H1 (cell line): ENCODE measurements at regions not wholly inside any gene's neighbourhood (a gene's known extent, or its start where the extent isn't known, plus 50 kb on each side); places are given as distances from the start of the nearest gene placed in this dataset.

Experiments
- CTCF ChIA-PET: fragments of 300-600 bp; sonication (Branson Sonifier 250); formaldehyde crosslinking; loops from one replicate; lab custom pipeline; 2021; ENCODE audit not compliant: partially characterized antibody; lab: Charles Lee
- POLR2A ChIA-PET: fragments of 300-600 bp; sonication (Branson Sonifier 250); formaldehyde crosslinking; loops from one replicate; lab custom pipeline; 2021; ENCODE audit warnings: inconsistent platforms; ENCODE audit not compliant: partially characterized antibody; lab: Charles Lee
- DNase-seq, 2 experiments: peaks; one replicate each; pipeline versions ENCODE4 v3.0.0 to v3.0.0-alpha.2; 2010 to 2022; ENCODE audit warnings: low spot score in 2 of 2, low read depth in 1 of 2, mixed read lengths in 1 of 2
- FAIRE-seq: peaks from 2 replicates; lab custom pipeline; 2011; peaks lifted over from hg19 to GRCh38; lab: Jason Lieb, UNC
- H2AFZ ChIP-seq: 2 replicates; pipeline ENCODE4 v1.8.1; 2012; ENCODE audit warnings: low read length, inconsistent platforms
- H2AK5ac ChIP-seq: 2 replicates; pipeline ENCODE4 v1.6.1; 2013; ENCODE audit warnings: low read depth, low read length
- H2BK120ac ChIP-seq: replicated peaks from 2 replicates; pipeline ENCODE3; 2013; ENCODE audit warnings: low read depth, low read length, inconsistent platforms
- H2BK12ac ChIP-seq: 2 replicates; pipeline ENCODE4 v1.6.1; 2013; ENCODE audit warnings: low read depth, low read length
- H2BK15ac ChIP-seq: 2 replicates; pipeline ENCODE4 v1.6.1; 2013; ENCODE audit warnings: low read length
- H2BK20ac ChIP-seq: 2 replicates; pipeline ENCODE4 v1.6.1; 2013; ENCODE audit warnings: low read length
- H2BK5ac ChIP-seq: 2 replicates; pipeline ENCODE4 v1.6.1; 2013; ENCODE audit warnings: low read depth, low read length
- H3K14ac ChIP-seq: 2 replicates; pipeline ENCODE4 v1.6.1; 2013; ENCODE audit warnings: inconsistent platforms; ENCODE audit not compliant: insufficient read length
- H3K18ac ChIP-seq: 2 replicates; pipeline ENCODE4 v1.6.1; 2013; ENCODE audit warnings: low read length; ENCODE audit errors: extremely low read depth
- H3K23ac ChIP-seq: 2 replicates; pipeline ENCODE4 v1.6.1; 2013; ENCODE audit warnings: inconsistent platforms; ENCODE audit not compliant: insufficient read length
- H3K23me2 ChIP-seq: 2 replicates; pipeline ENCODE4 v1.6.1; 2013; ENCODE audit warnings: low read depth, low read length
- H3K27ac ChIP-seq: 2 replicates; pipeline ENCODE4 v1.6.1; 2011; ENCODE audit warnings: low read depth, low read length, inconsistent platforms
- H3K27me3 ChIP-seq, 4 experiments: replicated peaks in 1 of 4; 1 replicate in 1 of 4; 2 replicates in 3 of 4; pipeline versions ENCODE4 v1.6.1 to v1.8.1; 2011 to 2013; ENCODE audit warnings: low read length in 3 of 4, mild to moderate bottlenecking in 3 of 4, inconsistent platforms in 2 of 4, mixed read lengths in 2 of 4, moderate library complexity in 1 of 4; ENCODE audit not compliant: control insufficient read depth in 3 of 4, insufficient read depth in 3 of 4; ENCODE audit errors: extremely low read depth in 1 of 4
- H3K36me3 ChIP-seq, 4 experiments: 2 replicates each; pipeline versions ENCODE4 v1.6.1 to v1.8.1; 2011 to 2013; ENCODE audit warnings: mild to moderate bottlenecking in 4 of 4, low read length in 3 of 4, moderate library complexity in 2 of 4, control low read depth in 1 of 4, inconsistent platforms in 1 of 4; ENCODE audit not compliant: insufficient read depth in 4 of 4, control insufficient read depth in 2 of 4
- H3K4ac ChIP-seq: replicated peaks from 2 replicates; pipeline ENCODE3; 2013; ENCODE audit warnings: low read length, low read depth, mixed read lengths, inconsistent platforms; ENCODE audit not compliant: insufficient read length
- H3K4me1 ChIP-seq, 4 experiments: replicated peaks in 1 of 4; 1 replicate in 1 of 4; 2 replicates in 3 of 4; pipeline versions ENCODE4 v1.6.1 to v1.8.1; 2011 to 2013; ENCODE audit warnings: low read length in 3 of 4, inconsistent platforms in 2 of 4, mixed read lengths in 1 of 4; ENCODE audit not compliant: insufficient read depth in 4 of 4, control insufficient read depth in 3 of 4
- H3K4me2 ChIP-seq, 2 experiments: 2 replicates each; pipeline versions ENCODE4 v1.6.1 to v1.8.1; 2011 to 2013; ENCODE audit warnings: low read depth in 2 of 2, low read length in 2 of 2, control low read depth in 1 of 2, inconsistent platforms in 1 of 2, mild to moderate bottlenecking in 1 of 2; ENCODE audit not compliant: insufficient read depth in 1 of 2
- H3K4me3 ChIP-seq, 4 experiments: fragments of 200-600, 300-600 bp in 1 of 4; sonication (generic), shearing (Covaris generic), sonication (Bioruptor Twin) in 1 of 4; 2 replicates each; pipeline versions ENCODE4 v1.5.1 to v1.8.1; 2011 to 2016; ENCODE audit warnings: low read length in 4 of 4, low read depth in 3 of 4, control low read depth in 2 of 4, inconsistent platforms in 2 of 4, mild to moderate bottlenecking in 2 of 4, mixed read lengths in 1 of 4, moderate library complexity in 1 of 4; ENCODE audit not compliant: insufficient read depth in 2 of 4; ENCODE audit errors: extremely low read depth in 1 of 4
- H3K56ac ChIP-seq: replicated peaks from 2 replicates; pipeline ENCODE3; 2013; ENCODE audit warnings: low read depth, mild to moderate bottlenecking, mixed read lengths, low read length, inconsistent platforms; ENCODE audit not compliant: insufficient read length
- H3K79me1 ChIP-seq: 2 replicates; pipeline ENCODE4 v1.6.1; 2013; ENCODE audit warnings: low read depth, low read length, control low read depth
- H3K79me2 ChIP-seq, 2 experiments: 2 replicates each; pipeline versions ENCODE4 v1.6.1 to v1.8.1; 2012 to 2013; ENCODE audit warnings: low read length in 2 of 2, mild to moderate bottlenecking in 2 of 2, inconsistent platforms in 1 of 2; ENCODE audit not compliant: insufficient read depth in 2 of 2, control insufficient read depth in 1 of 2
- H3K9ac ChIP-seq, 4 experiments: replicated peaks in 1 of 4; 1 replicate in 1 of 4; 2 replicates in 3 of 4; pipeline versions ENCODE4 v1.6.1 to v1.8.1; 2011 to 2013; ENCODE audit warnings: low read depth in 3 of 4, low read length in 3 of 4, control low read depth in 2 of 4, mild to moderate bottlenecking in 2 of 4, moderate library complexity in 2 of 4, inconsistent platforms in 1 of 4; ENCODE audit errors: extremely low read depth in 1 of 4
- H3K9me3 ChIP-seq, 2 experiments: 2 replicates each; pipeline versions ENCODE4 v1.6.1 to v1.8.1; 2012 to 2013; ENCODE audit warnings: mild to moderate bottlenecking in 2 of 2, moderate library complexity in 2 of 2, control low read depth in 1 of 2, inconsistent platforms in 1 of 2, low read depth in 1 of 2, low read length in 1 of 2, mixed read lengths in 1 of 2; ENCODE audit not compliant: insufficient read depth in 2 of 2
- H4K20me1 ChIP-seq, 2 experiments: replicated peaks in 1 of 2; 2 replicates each; pipeline versions ENCODE3 to v1.8.1; 2011 to 2013; ENCODE audit warnings: inconsistent platforms in 2 of 2, low read length in 2 of 2, mild to moderate bottlenecking in 1 of 2; ENCODE audit not compliant: insufficient read depth in 2 of 2, control insufficient read depth in 1 of 2
- H4K5ac ChIP-seq: 2 replicates; pipeline ENCODE4 v1.6.1; 2013; ENCODE audit warnings: low read length, low read depth, mixed read lengths, inconsistent platforms; ENCODE audit not compliant: insufficient read length
- H4K8ac ChIP-seq: 2 replicates; pipeline ENCODE4 v1.8.0; 2013; ENCODE audit warnings: mild to moderate bottlenecking, moderate library complexity, low read length, inconsistent platforms; ENCODE audit not compliant: insufficient read depth; ENCODE audit errors: extremely low read depth
- H4K91ac ChIP-seq: replicated peaks from 2 replicates; pipeline ENCODE3; 2013; ENCODE audit warnings: low read length, mixed read lengths, inconsistent platforms; ENCODE audit not compliant: insufficient read length
- CBX8 ChIP-seq: fragments of 300-800, 300-1000 bp; sonication (generic); IDR thresholded peaks from 2 replicates; pipeline ENCODE4 v1.7.1; 2016; ENCODE audit warnings: low read depth, low read length, borderline replicate concordance
- CREB1 ChIP-seq: IDR thresholded peaks from 2 replicates; pipeline ENCODE4 v1.6.1; 2012; ENCODE audit warnings: inconsistent platforms
- EZH2 ChIP-seq: fragments of 200-600 bp; sonication (generic); IDR thresholded peaks from 2 replicates; pipeline ENCODE4 v1.7.1; 2012; ENCODE audit warnings: low read depth, mild to moderate bottlenecking, moderate library complexity, low read length, inconsistent platforms; ENCODE audit not compliant: severe bottlenecking
- NANOG ChIP-seq: IDR thresholded peaks from 2 replicates; pipeline ENCODE4 v1.6.1; 2011; ENCODE audit warnings: low read length, low read depth, mild to moderate bottlenecking, inconsistent platforms; ENCODE audit not compliant: insufficient read depth, poor library complexity, severe bottlenecking
- RFX5 ChIP-seq: IDR thresholded peaks from 2 replicates; pipeline ENCODE4 v1.6.1; 2011; ENCODE audit warnings: low read depth, low read length, improper control_type of control experiment, borderline replicate concordance
- SRF ChIP-seq: IDR thresholded peaks from 2 replicates; pipeline ENCODE4 v1.6.1; 2011; ENCODE audit warnings: mild to moderate bottlenecking, low read depth, low read length, moderate library complexity
- TCF12 ChIP-seq: IDR thresholded peaks from 2 replicates; pipeline ENCODE4 v1.6.1; 2011; ENCODE audit warnings: low read depth, mild to moderate bottlenecking, low read length
- ZNF274 ChIP-seq: IDR thresholded peaks from 2 replicates; pipeline ENCODE4 v1.7.0; 2012; ENCODE audit warnings: low read length, borderline replicate concordance; ENCODE audit errors: extremely low read depth
- WGBS, 2 experiments: shearing (Covaris generic) in 1 of 2; methylation state at CpG; one replicate each; pipeline versions ENCODE4 v1.1.6 to v1.1.7; 2013 to 2015; ENCODE audit warnings: low lambda C conversion rate in 2 of 2, mixed read lengths in 2 of 2, inconsistent platforms in 1 of 2, low coverage in 1 of 2, missing lambda C conversion rate in 1 of 2; ENCODE audit not compliant: insufficient replicate concordance in 2 of 2, insufficient coverage in 1 of 2, insufficient read length in 1 of 2; ENCODE audit errors: extremely low coverage in 1 of 2, missing lambda C conversion rate in 1 of 2; 5-methylcytosine and 5-hydroxymethylcytosine counted together

GRCh38 chrX:125378770-125379169 lies 59.1 kb downstream of the TEX13C start:
- H3K4me1 ChIP-seq: peaks cover 0 to 4% (median 1%) of the 10 kb centered on the region in 4 experiments; a peak in 2 of 7 replicates
- no peaks in the 10 kb centered on the region for H4K20me1 ChIP-seq
- no peak overlapping the region for H2BK15ac ChIP-seq
- no peaks in the 10 kb centered on the region for H3K36me3 ChIP-seq
- H2BK12ac ChIP-seq: no peak overlapping the region
- H3K4me2 ChIP-seq: no peak overlapping the region
- no peaks in the 10 kb centered on the region for H3K79me2 ChIP-seq
- no peak overlapping the region for H2BK5ac ChIP-seq
- TF ChIP-seq ZNF274 (no peak), TCF12 (no peak), CREB1 (no peak), RFX5 (no peak), CBX8 (no peak), NANOG (no peak), SRF (no peak), EZH2 (no peak)
- no peak overlapping the region for H3K14ac ChIP-seq
- no peaks in the 10 kb centered on the region for H3K9me3 ChIP-seq
- DNase-seq (no peak), FAIRE-seq (no peak)
- no peak overlapping the region for H3K27ac ChIP-seq
- H2BK120ac ChIP-seq: no peak overlapping the region
- no peak overlapping the region for H2AK5ac ChIP-seq
- no peak overlapping the region for H3K23ac ChIP-seq
- 74% methylated on average over 3 of the region's 3 CpGs; no CpG with 5 or more reads in 1 of the 2 experiments for whole genome bisulfite sequencing, 2 experiments
- no peak overlapping the region for H3K9ac ChIP-seq
- H2AFZ ChIP-seq: no peak overlapping the region
- no peak overlapping the region for H3K18ac ChIP-seq
- no peak overlapping the region for H4K8ac ChIP-seq
- H2BK20ac ChIP-seq: no peak overlapping the region
- no peaks in the 10 kb centered on the region for H3K23me2 ChIP-seq
- no peak overlapping the region for H3K4me3 ChIP-seq
- no peak overlapping the region for H4K5ac ChIP-seq
- H3K56ac ChIP-seq: no peak overlapping the region
- H4K91ac ChIP-seq: no peak overlapping the region
- ChIA-PET POLR2A (no interaction called here), CTCF (no interaction called here)
- no peaks in the 10 kb centered on the region for H3K27me3 ChIP-seq
- no peak overlapping the region for H3K4ac ChIP-seq
- H3K79me1 ChIP-seq: no peaks in the 10 kb centered on the region
